GM18858 (cell line): ENCODE measurements at regions not wholly inside any gene's neighbourhood (a gene's known extent, or its start where the extent isn't known, plus 50 kb on each side); places are given as distances from the start of the nearest gene placed in this dataset.

Source experiments
- ATAC-seq: cut with Tn5 transposase; IDR thresholded peaks from one replicate; pipeline ENCODE4 v1.9.1; 2021; ENCODE audit not compliant: unreplicated experiment

DNA sequence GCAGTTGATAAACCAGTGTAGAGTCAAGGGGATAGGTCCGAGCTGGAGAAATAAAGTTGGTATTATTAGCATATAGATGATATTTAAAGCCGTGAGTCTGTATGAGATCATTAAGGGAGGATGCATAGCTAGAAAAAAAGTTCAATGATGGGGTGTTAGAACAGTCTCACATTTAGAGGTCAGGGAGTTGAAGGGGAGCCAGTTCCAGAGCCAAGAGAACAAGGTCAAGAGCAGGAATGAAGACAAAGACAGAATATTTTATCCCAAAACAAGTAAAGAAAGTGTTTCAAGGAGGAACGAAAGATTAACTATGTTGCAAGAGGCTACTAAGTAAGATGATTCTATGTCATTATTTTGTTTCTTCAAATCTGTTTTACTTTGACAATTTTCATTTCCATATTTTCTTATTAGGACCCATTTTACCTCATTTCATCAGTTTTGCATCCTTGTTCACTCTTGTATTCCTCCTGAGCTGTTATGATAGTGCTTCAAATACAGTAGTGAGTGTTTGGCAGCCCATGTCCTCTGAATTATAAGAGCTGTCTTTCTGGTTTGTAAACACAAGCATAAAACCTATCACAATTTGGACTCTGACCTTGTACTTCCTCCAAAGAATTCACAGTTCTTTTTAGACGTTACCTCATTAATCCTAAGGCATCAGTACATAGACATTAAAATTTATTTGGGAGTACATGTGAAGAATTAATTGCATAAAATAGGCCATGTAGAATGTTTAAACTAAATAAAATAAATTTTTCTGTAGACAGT lies 695.7 kb upstream of the NECTIN3 start:
- no peak for ATAC-seq

- no peak for ATAC-seq
These were observed 693.1 kb upstream of the NECTIN3 start for GRCh38 chr3:110378481-110378880.

DNA sequence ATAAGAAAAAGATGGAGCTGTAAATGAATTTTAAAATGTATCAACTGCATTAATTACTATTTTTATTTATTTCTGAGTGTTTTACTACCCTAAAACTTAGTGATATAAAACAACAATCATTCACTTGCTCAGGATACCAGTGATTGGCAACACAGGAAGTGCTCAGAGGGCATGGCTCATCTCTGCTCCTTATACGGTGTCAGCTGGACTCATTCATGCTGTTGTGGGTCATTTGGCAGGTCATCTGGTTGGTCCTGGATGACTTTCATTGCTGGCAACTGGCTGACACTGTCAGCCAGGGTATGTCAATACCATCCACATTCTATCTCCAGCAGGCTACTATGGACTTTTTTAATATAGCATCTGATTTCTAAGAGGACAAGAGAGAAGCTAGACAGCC lies 689.6 kb upstream of the NECTIN3 start:
- ATAC-seq, result no peak

- ATAC-seq, result no peak
These were observed 688.3 kb upstream of the NECTIN3 start for GRCh38 chr3:110383356-110383755.

DNA sequence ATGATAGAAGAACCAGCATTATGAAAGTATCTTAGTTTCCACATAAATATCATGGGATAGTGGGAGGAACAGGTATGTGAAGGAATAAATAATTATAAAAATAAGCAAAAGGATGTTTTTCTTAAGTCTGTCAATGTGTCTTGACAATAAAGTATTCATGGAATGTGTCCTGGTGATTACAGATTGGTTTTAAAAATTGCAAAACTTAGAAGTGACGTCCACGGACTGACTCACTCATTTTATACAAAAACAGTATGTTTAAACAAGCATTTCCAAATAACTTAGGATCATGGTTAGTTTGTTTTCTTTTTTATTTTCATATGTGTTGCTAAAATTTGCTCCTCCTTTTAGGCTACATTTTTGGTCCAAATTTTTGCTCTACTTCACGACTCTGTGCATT lies 687.0 kb upstream of the NECTIN3 start:
- ATAC-seq, result no peak

GRCh38 chr3:110389005-110389404 lies 682.6 kb upstream of the NECTIN3 start:
- ATAC-seq, result no peak

- no peak for ATAC-seq
These were observed 681.2 kb upstream of the NECTIN3 start for GRCh38 chr3:110390372-110390771.

DNA sequence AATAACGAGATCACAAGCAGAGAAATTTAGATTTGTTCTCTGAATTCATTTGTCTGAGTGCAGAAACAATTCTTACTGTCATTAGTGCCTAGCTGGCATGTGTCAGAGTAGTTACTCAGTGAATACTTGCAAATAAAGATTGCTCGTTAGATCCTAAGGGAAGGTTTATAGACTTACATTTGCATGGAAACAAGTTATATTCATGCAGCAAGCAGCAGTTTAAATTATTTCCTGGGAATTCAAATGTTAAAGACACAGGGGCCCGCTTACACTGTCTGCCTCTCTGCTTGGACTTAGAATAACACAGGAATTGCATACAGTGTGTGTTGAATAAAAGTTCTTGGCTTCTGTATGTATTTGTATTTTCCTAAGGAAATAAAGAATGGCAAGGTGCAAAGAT lies 680.6 kb upstream of the NECTIN3 start:
- no peak for ATAC-seq

DNA sequence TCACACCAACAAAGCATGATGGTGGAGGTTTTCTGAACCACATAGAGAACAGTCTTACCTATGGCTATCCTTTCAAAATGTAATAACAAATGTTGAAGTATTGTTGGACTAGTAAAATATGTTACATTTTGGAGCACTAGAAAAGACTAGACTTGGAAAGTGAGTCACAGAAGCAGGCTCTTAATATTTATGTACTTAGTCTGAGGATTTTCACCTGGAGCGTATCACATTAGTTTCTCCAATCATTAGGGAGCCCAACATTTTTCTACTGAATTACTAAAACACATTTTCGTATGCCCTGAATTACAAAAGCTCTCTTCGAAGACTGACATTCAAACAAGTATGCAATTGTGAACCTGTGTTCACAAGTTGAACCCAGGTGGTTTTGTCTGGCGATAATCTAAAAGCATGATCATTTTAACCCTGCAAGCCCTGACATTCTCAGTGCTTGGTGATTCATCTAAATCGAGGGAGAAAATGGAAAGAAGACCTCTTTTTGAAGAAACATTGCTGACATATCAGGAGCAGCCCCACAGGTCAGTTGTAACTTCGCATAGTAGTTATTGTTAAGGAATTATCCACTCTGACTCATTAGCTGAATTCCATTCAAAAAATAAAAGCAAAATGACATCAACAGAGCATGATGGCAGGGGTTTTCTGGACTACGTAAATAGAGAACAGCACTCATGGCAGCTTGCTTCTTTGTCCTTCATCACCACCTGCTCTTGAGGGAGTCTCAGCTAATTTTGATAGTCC lies 679.8 kb upstream of the NECTIN3 start:
- no peak for ATAC-seq

- no peak for ATAC-seq
These were observed 677.7 kb upstream of the NECTIN3 start for GRCh38 chr3:110393941-110394340.

DNA sequence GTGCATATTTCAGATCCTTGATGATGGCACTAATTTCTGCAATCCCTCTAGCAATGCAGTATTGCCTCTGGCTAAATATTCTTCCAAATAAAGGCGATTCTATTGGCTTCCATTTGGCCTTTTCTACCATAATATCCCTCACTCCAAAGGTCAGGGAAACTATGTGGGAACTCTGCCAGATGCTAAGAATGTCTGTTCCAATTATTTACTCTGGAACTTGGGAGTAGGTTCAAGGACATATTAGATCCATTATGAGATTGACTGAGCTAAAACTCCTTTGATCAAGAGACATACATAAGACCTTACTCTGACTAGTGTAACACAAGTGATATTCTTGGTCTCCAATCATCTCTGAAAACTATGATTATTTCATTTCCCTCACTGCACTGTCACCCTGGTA lies 674.5 kb upstream of the NECTIN3 start:
- ATAC-seq, result no peak

DNA sequence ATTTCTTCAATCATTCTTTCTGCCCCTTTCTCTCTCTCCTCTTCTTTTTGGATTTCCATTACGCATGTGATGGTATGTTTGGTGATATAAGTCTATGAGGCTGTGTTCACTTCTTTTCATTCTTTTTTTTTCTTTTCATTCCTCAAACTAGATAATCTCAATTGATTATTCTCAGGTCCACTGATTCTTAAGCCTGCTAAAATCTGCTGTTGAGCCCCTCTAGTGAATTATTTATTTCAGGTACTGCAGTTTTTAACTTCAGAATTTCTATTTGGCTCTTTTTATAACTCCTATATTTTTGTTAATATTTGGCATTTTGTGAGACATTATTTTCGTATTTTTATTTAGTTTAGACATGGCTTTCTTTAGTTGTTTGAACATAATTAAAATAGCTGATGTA lies 671.3 kb upstream of the NECTIN3 start:
- ATAC-seq, result no peak

GRCh38 chr3:110405830-110406585 lies 665.6 kb upstream of the NECTIN3 start:
- no peak for ATAC-seq

DNA sequence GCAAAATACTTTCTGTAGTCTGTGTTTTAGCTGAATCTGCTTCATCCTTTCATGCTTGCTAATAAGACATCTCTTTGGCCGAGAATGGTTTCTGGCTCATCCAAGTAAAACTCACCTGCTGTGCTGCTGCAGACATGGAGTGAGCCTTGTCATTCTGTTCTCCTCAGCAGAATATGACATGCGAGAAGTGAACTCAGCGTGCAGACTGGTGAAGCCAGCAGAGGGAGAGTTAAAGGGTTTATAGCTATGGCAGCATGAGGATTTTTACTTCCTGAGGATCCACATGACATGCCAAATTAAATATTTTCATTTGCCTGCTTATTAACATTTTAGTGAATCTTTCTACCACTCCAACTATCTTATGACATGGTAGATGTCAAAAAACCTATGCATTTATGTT lies 658.4 kb upstream of the NECTIN3 start:
- ATAC-seq, result no peak

DNA sequence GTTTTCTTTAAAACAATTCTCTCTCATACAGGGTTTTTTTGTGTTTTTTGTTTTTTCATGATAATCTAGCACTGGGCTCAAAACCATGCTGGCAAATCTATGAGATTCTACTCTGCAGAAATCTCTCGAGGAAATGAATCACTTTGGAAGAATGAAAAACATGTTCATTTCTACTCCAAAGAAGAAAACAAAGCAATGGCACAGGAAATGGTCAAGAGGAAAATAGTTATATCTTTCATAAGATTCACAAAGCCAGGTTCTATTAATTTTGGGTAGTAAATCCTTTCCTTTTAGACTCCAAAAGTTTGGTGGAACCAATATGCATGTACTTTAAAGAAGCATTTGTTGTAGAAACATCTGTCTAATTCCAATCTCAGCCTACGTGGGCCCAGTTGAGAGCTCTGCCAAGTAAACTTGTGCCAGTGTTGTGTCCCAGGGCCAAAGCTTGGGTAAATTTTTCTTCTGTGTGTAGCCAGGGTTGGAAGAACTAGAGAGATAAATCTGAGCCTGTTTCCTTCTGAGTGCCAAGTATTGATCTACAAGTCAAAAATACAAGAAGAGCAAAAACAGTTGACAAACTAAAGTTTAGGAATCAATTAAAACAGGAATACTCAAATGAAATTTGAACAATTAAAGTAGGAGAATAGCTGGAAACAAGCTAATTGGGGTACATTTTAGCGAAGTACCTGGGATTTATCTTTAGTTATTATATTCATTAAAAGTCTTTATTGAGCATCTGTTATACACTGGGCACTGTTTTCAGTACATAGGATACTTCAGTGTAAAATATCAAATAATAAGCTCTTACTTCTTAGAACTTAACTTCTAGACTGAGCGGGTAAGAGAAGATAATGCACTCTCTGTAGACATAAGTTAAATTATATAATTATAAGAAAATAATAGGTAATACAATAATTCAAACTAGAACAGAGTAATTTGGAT lies 657.5 kb upstream of the NECTIN3 start:
- no peak for ATAC-seq

DNA sequence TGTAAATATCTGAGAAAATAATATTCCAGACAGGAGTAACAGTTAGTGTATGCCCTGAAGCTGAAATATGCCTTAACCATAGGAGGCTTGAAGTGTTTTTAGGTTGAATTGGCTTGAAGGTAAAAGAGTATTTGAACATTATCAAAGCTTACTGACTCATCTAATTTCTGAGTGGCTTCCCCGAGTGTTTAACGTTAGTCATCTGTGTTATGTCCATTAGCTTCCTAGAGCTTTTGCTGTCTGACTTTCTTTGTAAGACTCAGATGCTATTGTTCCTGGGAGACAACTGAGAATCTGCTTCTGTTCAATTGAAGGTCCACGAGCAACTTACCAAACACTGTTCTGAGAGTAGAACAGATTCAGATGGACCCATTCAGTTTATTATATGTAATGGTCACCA lies 656.8 kb upstream of the NECTIN3 start:
- ATAC-seq, result no peak

DNA sequence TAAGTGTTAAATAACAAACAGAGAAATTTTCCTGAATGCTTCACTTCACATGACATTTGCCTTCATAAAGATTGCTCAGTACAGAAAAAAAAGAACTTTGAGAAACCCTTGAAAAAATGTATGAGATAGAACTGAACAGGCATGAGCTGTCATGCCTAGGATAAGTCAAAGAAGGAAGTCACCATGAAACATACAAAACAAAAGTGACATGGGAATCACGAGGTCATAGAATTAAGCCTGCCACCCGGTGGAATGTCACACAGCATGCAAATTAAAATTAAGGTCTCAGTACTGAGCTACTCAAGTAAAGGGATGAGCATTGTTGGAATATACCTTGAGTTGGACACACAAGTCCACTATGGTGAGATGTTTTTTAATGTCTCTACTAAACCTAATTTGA lies 652.5 kb upstream of the NECTIN3 start:
- no peak for ATAC-seq

DNA sequence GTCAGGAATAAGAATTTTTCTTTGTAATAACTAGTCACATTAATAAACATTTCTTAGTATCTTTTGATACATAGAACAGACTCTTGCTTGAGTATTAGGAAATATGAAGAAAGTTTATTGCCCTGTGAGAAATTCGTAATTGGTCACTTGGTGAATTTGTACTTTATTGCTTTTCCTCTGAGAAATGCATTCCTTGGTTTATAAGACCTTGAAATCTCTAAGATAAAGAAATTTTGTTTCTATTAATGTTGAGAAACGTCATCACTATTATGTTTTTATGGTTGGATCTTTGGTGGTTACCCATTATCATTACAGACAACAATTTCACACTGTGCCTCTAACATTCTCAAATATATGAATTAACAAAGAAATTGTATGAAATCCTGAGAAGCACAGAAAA lies 652.0 kb upstream of the NECTIN3 start:
- no peak for ATAC-seq

GRCh38 chr3:110420158-110420641 lies 651.4 kb upstream of the NECTIN3 start:
- ATAC-seq, result no peak

DNA sequence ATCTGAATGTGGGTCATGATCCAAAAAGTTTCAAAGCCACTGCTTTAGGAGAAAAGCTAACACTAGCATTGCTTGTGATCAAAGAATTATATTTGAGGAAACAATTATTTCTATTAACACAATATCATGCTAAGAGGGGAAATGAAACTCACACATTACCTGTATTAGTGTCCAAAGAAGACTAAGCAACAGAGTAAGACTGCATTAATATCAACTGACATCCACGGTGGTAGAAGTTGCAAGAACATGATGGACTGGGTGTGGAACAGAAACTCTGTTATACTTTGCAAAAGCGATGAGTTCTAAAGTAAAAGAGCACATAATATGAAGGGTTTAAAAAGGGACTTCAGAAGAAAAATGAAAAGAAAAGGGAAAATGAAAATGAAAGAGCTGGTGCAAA lies 648.3 kb upstream of the NECTIN3 start:
- no peak for ATAC-seq

- ATAC-seq, result no peak
These were observed 641.5 kb upstream of the NECTIN3 start for GRCh38 chr3:110430146-110430545.
